ENCODE measurements at regions not wholly inside any gene's neighbourhood (a gene's known extent, or its start where the extent isn't known, plus 50 kb on each side); places are given as distances from the start of the nearest gene placed in this dataset.

- Histone ChIP-seq H3K27ac (no peak overlapping the region), H3K36me3 (no peaks in the 10 kb centered on the region), H3K27me3 (replicated peaks; ENCODE audit: insufficient read depth) (no peaks in the 10 kb centered on the region), H3K4me3 (no peak overlapping the region), H3K4me1 (replicated peaks) (no peaks in the 10 kb centered on the region), H3K9me3 (no peaks in the 10 kb centered on the region)
- intact Hi-C loops (cut with DNase I), result no loop called here
- 55% methylated on average over 3 of the region's 3 CpGs for WGBS
- TF ChIP-seq POLR2AphosphoS5 (IDR thresholded peaks at IDR 0.05) (no peak), POLR2A (IDR thresholded peaks at IDR 0.05) (no peak), CTCF (IDR thresholded peaks at IDR 0.05) (no peak)
- DNase-seq (ENCODE audit: low spot score), result no peak
Observed at GRCh38 chr2:188726626-188727247, 247.4 kb upstream of the COL3A1 start.

- TF ChIP-seq CTCF (IDR thresholded peaks at IDR 0.05) (no peak), POLR2A (IDR thresholded peaks at IDR 0.05) (no peak), POLR2AphosphoS5 (IDR thresholded peaks at IDR 0.05) (no peak)
- Histone ChIP-seq H3K4me1 (replicated peaks) (no peaks in the 10 kb centered on the region), H3K27ac (no peak overlapping the region), H3K9me3 (no peaks in the 10 kb centered on the region), H3K4me3 (no peak overlapping the region), H3K27me3 (replicated peaks; ENCODE audit: insufficient read depth) (no peaks in the 10 kb centered on the region), H3K36me3 (no peaks in the 10 kb centered on the region)
- no peak for DNase-seq (ENCODE audit: low spot score)
- intact Hi-C loops (cut with DNase I), result no loop called here
- WGBS, result 25% methylated on average over 1 of the region's 1 CpG
Observed at GRCh38 chr2:188727846-188728245, 246.3 kb upstream of the COL3A1 start.

- no peaks in the 10 kb centered on the region for H3K36me3 ChIP-seq
Observed at GRCh38 chr2:188734691-188735090, 239.5 kb upstream of the COL3A1 start.

GRCh38 chr2:188746727-188747126 is 227.4 kb upstream of the COL3A1 start:
- intact Hi-C loops (cut with DNase I), result no loop called here
- Histone ChIP-seq H3K9me3 (no peaks in the 10 kb centered on the region), H3K27me3 (replicated peaks; ENCODE audit: insufficient read depth) (no peaks in the 10 kb centered on the region), H3K4me1 (replicated peaks) (no peaks in the 10 kb centered on the region), H3K4me3 (no peak overlapping the region), H3K27ac (no peak overlapping the region), H3K36me3 (no peaks in the 10 kb centered on the region)
- no peak for TF ChIP-seq CTCF (IDR thresholded peaks at IDR 0.05)
- no peak for TF ChIP-seq POLR2AphosphoS5 (IDR thresholded peaks at IDR 0.05)
- no peak for TF ChIP-seq POLR2A (IDR thresholded peaks at IDR 0.05)
- no peak for DNase-seq (ENCODE audit: low spot score)

More at GRCh38 chr2:188734691-188735090, 239.5 kb upstream of the COL3A1 start:
- Histone ChIP-seq H3K4me3 (no peak overlapping the region), H3K27ac (no peak overlapping the region), H3K9me3 (no peaks in the 10 kb centered on the region), H3K27me3 (replicated peaks; ENCODE audit: insufficient read depth) (no peaks in the 10 kb centered on the region), H3K4me1 (replicated peaks) (no peaks in the 10 kb centered on the region)
- TF ChIP-seq POLR2A (IDR thresholded peaks at IDR 0.05) (no peak), POLR2AphosphoS5 (IDR thresholded peaks at IDR 0.05) (no peak), CTCF (IDR thresholded peaks at IDR 0.05) (no peak)
- 43% methylated on average over 3 of the region's 3 CpGs for WGBS
- intact Hi-C loops (cut with DNase I), result no loop called here
- DNase-seq (ENCODE audit: low spot score), result no peak

- no peaks in the 10 kb centered on the region for H3K27me3 ChIP-seq (replicated peaks; ENCODE audit: insufficient read depth)
- no peaks in the 10 kb centered on the region for H3K4me1 ChIP-seq (replicated peaks)
- DNase-seq (ENCODE audit: low spot score), result no peak
- no peak overlapping the region for H3K4me3 ChIP-seq
- TF ChIP-seq POLR2A (IDR thresholded peaks at IDR 0.05) (no peak), POLR2AphosphoS5 (IDR thresholded peaks at IDR 0.05) (no peak), CTCF (IDR thresholded peaks at IDR 0.05) (no peak)
- H3K36me3 ChIP-seq, result no peaks in the 10 kb centered on the region
- no peaks in the 10 kb centered on the region for H3K9me3 ChIP-seq
- 72% methylated on average over 2 of the region's 2 CpGs for WGBS
- H3K27ac ChIP-seq, result no peak overlapping the region
- intact Hi-C loops (cut with DNase I), result no loop called here
Observed at GRCh38 chr2:188751816-188752215, 222.4 kb upstream of the COL3A1 start.

Data from prostate gland (tissue), 2 donors.